GM12892 (cell line): ENCODE measurements at regions not wholly inside any gene's neighbourhood (a gene's known extent, or its start where the extent isn't known, plus 50 kb on each side); places are given as distances from the start of the nearest gene placed in this dataset.

ENCODE experiments used
- POLR2A ChIP-seq: IDR thresholded peaks from 2 replicates; pipeline ENCODE4 v1.6.1; 2011; ENCODE audit warnings: low read depth, low read length, control low read depth
- POLR2AphosphoS5 ChIP-seq: IDR thresholded peaks from 2 replicates; pipeline ENCODE4 v1.6.1; 2011; ENCODE audit warnings: low read depth, low read length, control low read depth

- TF ChIP-seq POLR2AphosphoS5 (no peak), POLR2A (no peak)
Observed at GRCh38 chr6:145017051-145017450, 718.3 kb downstream of the EPM2A start.
